ENCODE measurements at regions not wholly inside any gene's neighbourhood (a gene's known extent, or its start where the extent isn't known, plus 50 kb on each side); places are given as distances from the start of the nearest gene placed in this dataset.

DNA sequence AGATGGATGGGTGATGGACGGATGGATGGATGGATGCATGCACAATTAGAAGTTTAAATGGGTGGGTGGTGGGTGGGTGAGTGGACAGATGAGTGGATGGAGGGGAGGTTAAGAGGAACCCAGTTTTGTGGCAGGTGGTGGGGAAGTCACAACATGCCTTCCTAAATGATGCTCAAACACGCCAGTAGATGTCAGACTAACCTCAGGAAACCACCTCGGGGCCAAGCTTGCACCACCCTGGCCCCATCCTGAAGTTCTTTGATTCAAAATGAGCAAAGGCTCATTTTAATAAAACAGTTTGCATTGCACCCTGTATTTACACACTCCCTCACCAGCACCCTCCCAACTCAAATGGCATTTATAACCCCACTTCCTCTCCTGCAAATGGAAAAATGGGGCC lies 91.4 kb upstream of the CACNA1A start:
- Histone ChIP-seq H3K27ac (ENCODE audit: low read depth in 2 of 2, low read length in 1 of 2) (no peak overlapping the region), H3K4me3 (ENCODE audit: low read depth in 1 of 2, low read length in 2 of 2) (no peak overlapping the region), H3K36me3 (ENCODE audit: control insufficient read depth in 2 of 2, insufficient read depth in 2 of 2, low read length in 1 of 2) (no peaks in the 10 kb centered on the region), H3K27me3 (ENCODE audit: control insufficient read depth in 1 of 2, insufficient read depth in 2 of 2, low read length in 2 of 2) (no peaks in the 10 kb centered on the region), H3K9me3 (ENCODE audit: control insufficient read depth in 2 of 2, insufficient read depth in 1 of 2, low read depth in 1 of 2, low read length in 1 of 2) (no peaks in the 10 kb centered on the region), H3K4me1 (ENCODE audit: control insufficient read depth in 2 of 2, insufficient read depth in 2 of 2, low read length in 1 of 2) (no peaks in the 10 kb centered on the region)
- WGBS, 2 donors: 0 to 1% methylated on average over 3 of the region's 3 CpGs

DNA sequence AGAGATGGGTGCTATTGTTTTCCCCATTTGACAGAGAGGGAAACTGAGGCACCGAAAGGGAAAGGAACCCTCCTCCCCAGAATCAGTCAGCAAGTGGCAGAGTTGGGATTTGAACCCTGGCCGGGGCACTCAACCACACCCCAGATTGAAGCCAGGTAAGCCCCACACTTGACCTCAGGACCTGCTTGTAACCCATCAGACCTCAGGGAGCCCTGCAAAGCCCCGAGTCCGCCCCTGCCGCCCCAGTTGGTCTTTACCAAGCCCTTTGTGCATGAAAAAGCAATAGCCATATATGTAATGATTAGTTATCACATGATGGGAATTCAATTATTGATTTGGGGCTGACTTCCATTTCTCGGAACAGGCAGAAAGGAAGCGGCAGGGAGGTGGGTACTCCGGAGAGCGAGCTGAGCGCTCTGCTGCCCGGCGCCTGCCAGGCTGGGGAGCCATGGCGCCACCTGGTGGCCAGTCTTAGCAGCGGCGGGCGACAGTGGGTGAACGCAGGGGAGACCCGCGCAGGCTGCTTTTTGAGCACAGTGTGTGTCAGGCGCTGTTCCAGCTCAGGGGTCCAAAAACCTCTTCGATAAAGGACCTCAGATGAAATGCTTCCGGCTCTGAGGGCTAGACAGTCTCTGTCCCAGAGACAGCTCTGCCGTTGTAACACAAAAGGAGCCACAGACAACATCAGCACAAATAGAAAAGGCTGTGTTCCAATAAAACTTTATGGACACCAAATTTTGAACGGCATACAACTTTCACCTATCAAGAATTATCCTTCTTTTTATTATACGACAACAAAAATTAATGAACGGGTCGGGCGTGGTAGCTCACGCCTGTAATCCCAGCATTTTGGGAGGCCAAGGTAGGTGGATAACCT lies 82.9 kb upstream of the CACNA1A start:
- Histone ChIP-seq H3K27me3 (ENCODE audit: control insufficient read depth in 1 of 2, insufficient read depth in 2 of 2, low read length in 2 of 2) (no peaks in the 10 kb centered on the region), H3K9me3 (ENCODE audit: control insufficient read depth in 2 of 2, insufficient read depth in 1 of 2, low read depth in 1 of 2, low read length in 1 of 2) (no peaks in the 10 kb centered on the region), H3K4me1 (ENCODE audit: control insufficient read depth in 2 of 2, insufficient read depth in 2 of 2, low read length in 1 of 2) (no peaks in the 10 kb centered on the region), H3K4me3 (ENCODE audit: low read depth in 1 of 2, low read length in 2 of 2) (no peak overlapping the region), H3K27ac (ENCODE audit: low read depth in 2 of 2, low read length in 1 of 2) (no peak overlapping the region), H3K36me3 (ENCODE audit: control insufficient read depth in 2 of 2, insufficient read depth in 2 of 2, low read length in 1 of 2) (no peaks in the 10 kb centered on the region)
- 22 to 25% methylated on average over 29 of the region's 29 CpGs for WGBS, 2 donors

DNA sequence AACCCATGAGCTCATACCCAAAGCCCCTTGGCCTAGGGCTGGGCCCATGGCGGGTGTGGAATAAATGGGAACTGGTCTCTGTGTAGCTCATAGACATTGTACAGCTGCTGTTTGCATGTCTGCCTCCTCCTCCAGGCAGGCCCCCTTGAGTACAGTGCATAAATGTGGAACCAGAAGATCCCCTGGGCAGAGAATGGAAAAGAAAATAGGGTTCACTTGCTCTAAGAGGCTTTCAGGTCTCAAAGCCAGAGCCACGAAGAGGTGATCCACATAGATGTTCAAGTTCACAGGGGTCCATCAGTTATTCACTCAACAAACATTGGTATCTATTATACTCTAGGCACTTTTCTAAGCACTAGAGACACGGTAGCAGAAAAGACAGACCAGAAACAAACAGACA lies 79.2 kb upstream of the CACNA1A start:
- Histone ChIP-seq H3K27ac (ENCODE audit: low read depth in 2 of 2, low read length in 1 of 2) (no peak overlapping the region), H3K4me1 (ENCODE audit: control insufficient read depth in 2 of 2, insufficient read depth in 2 of 2, low read length in 1 of 2) (no peaks in the 10 kb centered on the region), H3K27me3 (ENCODE audit: control insufficient read depth in 1 of 2, insufficient read depth in 2 of 2, low read length in 2 of 2) (no peaks in the 10 kb centered on the region), H3K4me3 (ENCODE audit: low read depth in 1 of 2, low read length in 2 of 2) (no peak overlapping the region), H3K9me3 (ENCODE audit: control insufficient read depth in 2 of 2, insufficient read depth in 1 of 2, low read depth in 1 of 2, low read length in 1 of 2) (no peaks in the 10 kb centered on the region), H3K36me3 (ENCODE audit: control insufficient read depth in 2 of 2, insufficient read depth in 2 of 2, low read length in 1 of 2) (no peaks in the 10 kb centered on the region)
- WGBS, 2 donors: 67 to 70% methylated on average over 3 of the region's 3 CpGs

DNA sequence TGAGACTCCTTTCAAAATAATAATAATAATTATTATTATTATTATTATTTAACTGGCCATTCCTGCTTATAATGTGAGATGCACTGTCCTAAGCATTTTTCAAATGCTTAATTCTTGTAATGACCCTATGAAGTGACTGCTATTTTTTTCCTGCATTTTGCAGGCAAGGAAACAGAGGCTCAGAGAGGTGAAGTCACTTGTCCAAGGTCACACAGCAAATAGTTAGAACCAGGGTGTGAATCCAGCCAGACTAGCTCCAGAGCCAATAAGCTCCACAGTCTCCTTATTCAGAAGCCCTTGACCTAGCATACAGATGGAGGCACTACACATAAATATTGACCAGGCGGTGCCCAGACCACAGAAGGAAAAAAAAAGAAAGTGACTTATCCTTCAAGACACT lies 77.5 kb upstream of the CACNA1A start:
- no peak overlapping the region for H3K27ac ChIP-seq (ENCODE audit: low read depth in 2 of 2, low read length in 1 of 2)
- H3K36me3 ChIP-seq (ENCODE audit: control insufficient read depth in 2 of 2, insufficient read depth in 2 of 2, low read length in 1 of 2): no peaks in the 10 kb centered on the region
- H3K4me1 ChIP-seq (ENCODE audit: control insufficient read depth in 2 of 2, insufficient read depth in 2 of 2, low read length in 1 of 2): no peaks in the 10 kb centered on the region
- H3K4me3 ChIP-seq (ENCODE audit: low read depth in 1 of 2, low read length in 2 of 2): no peak overlapping the region
- 94 to 97% methylated on average over 1 of the region's 1 CpG for WGBS, 2 donors
- no peaks in the 10 kb centered on the region for H3K27me3 ChIP-seq (ENCODE audit: control insufficient read depth in 1 of 2, insufficient read depth in 2 of 2, low read length in 2 of 2)
- H3K9me3 ChIP-seq (ENCODE audit: control insufficient read depth in 2 of 2, insufficient read depth in 1 of 2, low read depth in 1 of 2, low read length in 1 of 2): no peaks in the 10 kb centered on the region

DNA sequence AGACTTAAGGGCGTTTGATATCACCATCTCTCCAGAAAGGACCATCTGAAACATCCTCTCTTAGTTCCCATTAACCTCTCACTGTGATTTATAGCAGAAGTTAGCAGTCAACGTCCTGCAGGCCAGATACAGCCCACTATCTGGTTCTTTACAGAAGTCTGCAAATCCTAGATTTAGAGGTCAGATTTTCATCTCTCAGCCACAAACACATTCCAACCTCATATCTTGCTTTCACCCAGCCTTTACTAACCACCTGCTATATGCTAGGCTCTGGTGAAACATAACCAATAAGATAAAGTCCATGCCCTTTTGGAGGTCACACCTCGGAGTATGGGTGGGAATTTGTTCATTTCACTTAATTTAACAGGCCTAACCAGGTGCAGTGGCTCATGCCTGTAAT lies 76.8 kb upstream of the CACNA1A start:
- no peak overlapping the region for H3K4me3 ChIP-seq (ENCODE audit: low read depth in 1 of 2, low read length in 2 of 2)
- no peaks in the 10 kb centered on the region for H3K9me3 ChIP-seq (ENCODE audit: control insufficient read depth in 2 of 2, insufficient read depth in 1 of 2, low read depth in 1 of 2, low read length in 1 of 2)
- 46 to 47% methylated on average over 3 of the region's 3 CpGs for WGBS, 2 donors
- H3K27ac ChIP-seq (ENCODE audit: low read depth in 2 of 2, low read length in 1 of 2): no peak overlapping the region
- H3K36me3 ChIP-seq (ENCODE audit: control insufficient read depth in 2 of 2, insufficient read depth in 2 of 2, low read length in 1 of 2): no peaks in the 10 kb centered on the region
- no peaks in the 10 kb centered on the region for H3K27me3 ChIP-seq (ENCODE audit: control insufficient read depth in 1 of 2, insufficient read depth in 2 of 2, low read length in 2 of 2)
- no peaks in the 10 kb centered on the region for H3K4me1 ChIP-seq (ENCODE audit: control insufficient read depth in 2 of 2, insufficient read depth in 2 of 2, low read length in 1 of 2)

DNA sequence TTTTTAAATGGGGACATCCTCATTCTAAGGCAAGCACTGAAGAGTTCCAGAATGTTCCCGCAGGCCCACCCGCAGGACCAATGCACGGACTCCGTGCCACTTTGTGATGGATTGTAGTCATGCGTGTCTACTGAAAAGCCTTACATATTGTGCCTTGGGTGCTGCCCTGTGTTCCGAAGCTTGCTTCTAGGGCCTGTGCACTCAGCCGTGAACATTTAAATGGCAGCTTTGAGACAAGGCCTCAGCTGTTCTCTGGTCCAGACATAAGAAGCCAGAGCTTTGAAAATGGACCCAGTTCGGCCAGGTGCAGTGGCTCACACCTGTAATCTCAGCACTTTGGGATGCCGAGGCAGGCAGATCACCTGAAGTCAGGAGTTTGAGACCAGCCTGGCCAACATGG lies 75.3 kb upstream of the CACNA1A start:
- no peak overlapping the region for H3K27ac ChIP-seq (ENCODE audit: low read depth in 2 of 2, low read length in 1 of 2)
- H3K4me3 ChIP-seq (ENCODE audit: low read depth in 1 of 2, low read length in 2 of 2): no peak overlapping the region
- 87% methylated on average over 9 of the region's 9 CpGs for WGBS, 2 donors
- H3K9me3 ChIP-seq (ENCODE audit: control insufficient read depth in 2 of 2, insufficient read depth in 1 of 2, low read depth in 1 of 2, low read length in 1 of 2): peaks cover 0 to 6% of the 10 kb centered on the region in 2 donors
- no peaks in the 10 kb centered on the region for H3K4me1 ChIP-seq (ENCODE audit: control insufficient read depth in 2 of 2, insufficient read depth in 2 of 2, low read length in 1 of 2)
- H3K27me3 ChIP-seq (ENCODE audit: control insufficient read depth in 1 of 2, insufficient read depth in 2 of 2, low read length in 2 of 2): peaks cover 0 to 2% of the 10 kb centered on the region in 2 donors
- H3K36me3 ChIP-seq (ENCODE audit: control insufficient read depth in 2 of 2, insufficient read depth in 2 of 2, low read length in 1 of 2): no peaks in the 10 kb centered on the region

DNA sequence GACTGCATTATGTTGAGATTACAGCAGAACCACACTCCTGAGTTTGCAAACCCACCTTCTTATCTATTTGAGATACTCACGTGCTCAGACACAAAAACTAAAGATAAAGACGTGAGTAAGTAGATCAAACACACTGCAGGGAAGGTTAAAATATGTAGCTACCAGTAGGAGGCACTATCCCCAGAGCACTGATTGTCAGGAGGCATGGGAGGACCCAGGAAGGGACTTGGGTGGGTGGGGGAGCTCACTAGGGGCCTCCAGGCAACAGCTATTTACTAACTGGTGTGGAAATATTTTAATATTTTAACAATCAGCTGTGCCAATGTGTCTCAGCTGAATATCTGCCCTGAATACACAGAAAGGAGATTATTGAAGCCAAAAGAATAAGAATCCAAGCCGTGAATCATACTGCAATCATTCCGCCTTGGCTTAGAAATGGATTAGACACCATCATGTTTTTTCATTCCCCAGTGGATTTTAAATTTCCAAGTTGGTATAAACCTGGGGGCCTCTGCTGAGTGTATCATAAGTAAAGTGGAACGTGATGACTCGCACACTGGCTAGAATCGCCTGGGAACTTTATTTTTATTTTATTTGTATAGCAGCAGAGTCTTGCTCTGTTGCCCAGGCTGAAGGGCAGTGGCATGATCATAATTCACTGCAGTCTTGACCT lies 73.2 kb upstream of the CACNA1A start:
- H3K4me1 ChIP-seq (ENCODE audit: control insufficient read depth in 2 of 2, insufficient read depth in 2 of 2, low read length in 1 of 2): no peaks in the 10 kb centered on the region
- no peak overlapping the region for H3K4me3 ChIP-seq (ENCODE audit: low read depth in 1 of 2, low read length in 2 of 2)
- peaks cover 0 to 9% of the 10 kb centered on the region in 2 donors for H3K9me3 ChIP-seq (ENCODE audit: control insufficient read depth in 2 of 2, insufficient read depth in 1 of 2, low read depth in 1 of 2, low read length in 1 of 2)
- no peaks in the 10 kb centered on the region for H3K36me3 ChIP-seq (ENCODE audit: control insufficient read depth in 2 of 2, insufficient read depth in 2 of 2, low read length in 1 of 2)
- WGBS, 2 donors: 36 to 49% methylated on average over 7 of the region's 7 CpGs
- peaks cover 0 to 2% of the 10 kb centered on the region in 2 donors for H3K27me3 ChIP-seq (ENCODE audit: control insufficient read depth in 1 of 2, insufficient read depth in 2 of 2, low read length in 2 of 2)
- no peak overlapping the region for H3K27ac ChIP-seq (ENCODE audit: low read depth in 2 of 2, low read length in 1 of 2)

DNA sequence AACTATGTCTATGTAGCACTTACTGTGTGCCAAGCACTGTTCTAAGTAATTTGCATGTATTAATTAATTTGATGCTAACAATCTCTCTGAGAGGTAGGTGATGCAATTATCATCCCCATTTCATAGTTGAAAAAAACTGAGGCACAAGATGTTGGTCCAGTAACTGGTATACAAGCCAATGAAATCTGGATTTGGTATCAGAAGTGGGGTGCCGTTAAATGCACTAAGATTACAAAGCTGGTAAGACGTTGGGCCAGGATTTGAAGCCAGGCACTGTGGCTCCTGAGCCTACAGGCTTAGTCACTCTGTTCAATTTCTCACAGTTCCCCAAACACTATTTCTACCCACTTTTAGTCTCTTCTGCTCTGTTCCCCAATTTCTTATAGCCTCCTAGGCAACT lies 70.4 kb upstream of the CACNA1A start:
- WGBS, 2 donors: 90 to 93% methylated on average over 2 of the region's 2 CpGs
- Histone ChIP-seq H3K36me3 (ENCODE audit: control insufficient read depth in 2 of 2, insufficient read depth in 2 of 2, low read length in 1 of 2) (no peaks in the 10 kb centered on the region), H3K27ac (ENCODE audit: low read depth in 2 of 2, low read length in 1 of 2) (no peak overlapping the region), H3K27me3 (ENCODE audit: control insufficient read depth in 1 of 2, insufficient read depth in 2 of 2, low read length in 2 of 2) (peaks cover 0 to 2% of the 10 kb centered on the region in 2 donors), H3K4me1 (ENCODE audit: control insufficient read depth in 2 of 2, insufficient read depth in 2 of 2, low read length in 1 of 2) (no peaks in the 10 kb centered on the region), H3K9me3 (ENCODE audit: control insufficient read depth in 2 of 2, insufficient read depth in 1 of 2, low read depth in 1 of 2, low read length in 1 of 2) (peaks cover 0 to 9% of the 10 kb centered on the region in 2 donors), H3K4me3 (ENCODE audit: low read depth in 1 of 2, low read length in 2 of 2) (no peak overlapping the region)

DNA sequence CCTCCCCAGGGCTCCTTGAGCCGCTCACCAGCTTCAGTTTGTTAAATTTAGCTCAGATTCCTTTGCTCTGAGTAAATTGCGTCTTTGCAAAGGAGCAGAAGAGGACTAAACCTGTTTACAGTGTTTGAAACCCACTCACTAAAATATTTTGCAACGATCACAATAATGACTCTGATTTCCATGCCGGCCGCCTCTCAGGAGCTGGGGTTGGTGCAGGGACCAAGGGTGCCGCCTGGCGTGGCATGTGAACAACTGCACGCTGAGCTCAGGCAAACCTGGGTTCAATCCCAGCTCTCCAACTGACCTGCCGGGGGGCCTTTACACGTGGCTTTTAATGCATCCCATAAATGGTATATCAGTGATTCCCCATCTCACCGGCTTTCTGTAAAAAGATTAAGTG lies 68.7 kb upstream of the CACNA1A start:
- no peak overlapping the region for H3K27ac ChIP-seq (ENCODE audit: low read depth in 2 of 2, low read length in 1 of 2)
- H3K36me3 ChIP-seq (ENCODE audit: control insufficient read depth in 2 of 2, insufficient read depth in 2 of 2, low read length in 1 of 2): no peaks in the 10 kb centered on the region
- H3K4me1 ChIP-seq (ENCODE audit: control insufficient read depth in 2 of 2, insufficient read depth in 2 of 2, low read length in 1 of 2): no peaks in the 10 kb centered on the region
- no peak overlapping the region for H3K4me3 ChIP-seq (ENCODE audit: low read depth in 1 of 2, low read length in 2 of 2)
- H3K9me3 ChIP-seq (ENCODE audit: control insufficient read depth in 2 of 2, insufficient read depth in 1 of 2, low read depth in 1 of 2, low read length in 1 of 2): peaks cover 0 to 9% of the 10 kb centered on the region in 2 donors
- 44 to 50% methylated on average over 11 of the region's 11 CpGs for WGBS, 2 donors
- H3K27me3 ChIP-seq (ENCODE audit: control insufficient read depth in 1 of 2, insufficient read depth in 2 of 2, low read length in 2 of 2): peaks cover 0 to 2% of the 10 kb centered on the region in 2 donors
